GM12875 (cell line): ENCODE measurements at regions not wholly inside any gene's neighbourhood (a gene's known extent, or its start where the extent isn't known, plus 50 kb on each side); places are given as distances from the start of the nearest gene placed in this dataset.

ENCODE experiments used
- H3K4me3 ChIP-seq: one replicate; pipeline ENCODE4 v1.5.1; 2011; ENCODE audit warnings: low read depth, low read length, control low read depth
- CTCF ChIP-seq: IDR thresholded peaks from 2 replicates; pipeline ENCODE4 v1.5.1; 2011; ENCODE audit warnings: low read depth, mild to moderate bottlenecking, control low read depth, inconsistent platforms, low read length, moderate library complexity, borderline replicate concordance; ENCODE audit not compliant: insufficient read depth

GRCh38 chr13:23488442-23488841 is 54.9 kb upstream of the SACS start:
- no peak overlapping the region for H3K4me3 ChIP-seq
- no peak for TF ChIP-seq CTCF

- no peak overlapping the region for H3K4me3 ChIP-seq
- TF ChIP-seq CTCF = no peak
Observed at GRCh38 chr13:23496255-23496654, 62.8 kb upstream of the SACS start.

GRCh38 chr13:23497191-23497590 is 63.7 kb upstream of the SACS start:
- no peak for TF ChIP-seq CTCF

GRCh38 chr13:23500849-23501248 is 67.3 kb upstream of the SACS start:
- no peak overlapping the region for H3K4me3 ChIP-seq
- no peak for TF ChIP-seq CTCF

More at GRCh38 chr13:23497191-23497590, 63.7 kb upstream of the SACS start:
- H3K4me3 ChIP-seq = no peak overlapping the region

GRCh38 chr13:23504180-23504579 is 66.0 kb upstream of the TNFRSF19 start:
- H3K4me3 ChIP-seq = no peak overlapping the region
- no peak for TF ChIP-seq CTCF

- TF ChIP-seq CTCF = no peak
Observed at GRCh38 chr13:23505007-23505406, 65.2 kb upstream of the TNFRSF19 start.

GRCh38 chr13:23506071-23506806 is 64.0 kb upstream of the TNFRSF19 start:
- no peak for TF ChIP-seq CTCF
- no peak overlapping the region for H3K4me3 ChIP-seq

More at GRCh38 chr13:23505007-23505406, 65.2 kb upstream of the TNFRSF19 start:
- H3K4me3 ChIP-seq = no peak overlapping the region
